ENCODE measurements at regions not wholly inside any gene's neighbourhood (a gene's known extent, or its start where the extent isn't known, plus 50 kb on each side); places are given as distances from the start of the nearest gene placed in this dataset.

DNA sequence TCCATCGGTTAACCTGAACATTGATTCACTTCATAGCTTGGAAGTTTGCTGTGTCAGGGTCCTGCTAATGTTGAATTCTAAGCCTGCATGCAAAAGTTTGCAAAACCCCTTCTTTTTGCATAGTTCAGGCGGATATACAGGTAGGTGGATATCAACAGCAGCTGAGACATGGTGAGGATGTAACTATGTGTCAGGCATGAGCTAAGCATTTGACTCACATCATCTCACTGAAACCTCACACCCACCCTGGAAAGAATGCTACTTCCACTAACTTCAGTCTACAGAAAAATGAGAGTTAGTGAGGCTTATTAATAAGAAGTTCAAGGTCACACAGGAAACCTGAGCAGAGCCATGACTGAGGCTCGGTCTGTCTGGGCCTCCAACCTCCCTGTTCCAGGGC is 276.9 kb downstream of the BMP7 start:
- peaks cover 11% of the 10 kb centered on the region for H3K27me3 Mint-ChIP-seq (ENCODE audit: low read depth)
- H3K4me3 Mint-ChIP-seq = no peak overlapping the region
- TF ChIP-seq, protein P1, sequence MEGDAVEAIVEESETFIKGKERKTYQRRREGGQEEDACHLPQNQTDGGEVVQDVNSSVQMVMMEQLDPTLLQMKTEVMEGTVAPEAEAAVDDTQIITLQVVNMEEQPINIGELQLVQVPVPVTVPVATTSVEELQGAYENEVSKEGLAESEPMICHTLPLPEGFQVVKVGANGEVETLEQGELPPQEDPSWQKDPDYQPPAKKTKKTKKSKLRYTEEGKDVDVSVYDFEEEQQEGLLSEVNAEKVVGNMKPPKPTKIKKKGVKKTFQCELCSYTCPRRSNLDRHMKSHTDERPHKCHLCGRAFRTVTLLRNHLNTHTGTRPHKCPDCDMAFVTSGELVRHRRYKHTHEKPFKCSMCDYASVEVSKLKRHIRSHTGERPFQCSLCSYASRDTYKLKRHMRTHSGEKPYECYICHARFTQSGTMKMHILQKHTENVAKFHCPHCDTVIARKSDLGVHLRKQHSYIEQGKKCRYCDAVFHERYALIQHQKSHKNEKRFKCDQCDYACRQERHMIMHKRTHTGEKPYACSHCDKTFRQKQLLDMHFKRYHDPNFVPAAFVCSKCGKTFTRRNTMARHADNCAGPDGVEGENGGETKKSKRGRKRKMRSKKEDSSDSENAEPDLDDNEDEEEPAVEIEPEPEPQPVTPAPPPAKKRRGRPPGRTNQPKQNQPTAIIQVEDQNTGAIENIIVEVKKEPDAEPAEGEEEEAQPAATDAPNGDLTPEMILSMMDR (IDR thresholded peaks at IDR 0.05; ENCODE audit: unreplicated experiment in 3 of 3) = no peak
- peaks cover 6% of the 10 kb centered on the region for H3K9me3 Mint-ChIP-seq
- H3K36me3 Mint-ChIP-seq (ENCODE audit: low read depth) = no peaks in the 10 kb centered on the region
- no peak overlapping the region for H3K27ac Mint-ChIP-seq
- peaks cover 7% of the 10 kb centered on the region for H3K4me1 Mint-ChIP-seq

DNA sequence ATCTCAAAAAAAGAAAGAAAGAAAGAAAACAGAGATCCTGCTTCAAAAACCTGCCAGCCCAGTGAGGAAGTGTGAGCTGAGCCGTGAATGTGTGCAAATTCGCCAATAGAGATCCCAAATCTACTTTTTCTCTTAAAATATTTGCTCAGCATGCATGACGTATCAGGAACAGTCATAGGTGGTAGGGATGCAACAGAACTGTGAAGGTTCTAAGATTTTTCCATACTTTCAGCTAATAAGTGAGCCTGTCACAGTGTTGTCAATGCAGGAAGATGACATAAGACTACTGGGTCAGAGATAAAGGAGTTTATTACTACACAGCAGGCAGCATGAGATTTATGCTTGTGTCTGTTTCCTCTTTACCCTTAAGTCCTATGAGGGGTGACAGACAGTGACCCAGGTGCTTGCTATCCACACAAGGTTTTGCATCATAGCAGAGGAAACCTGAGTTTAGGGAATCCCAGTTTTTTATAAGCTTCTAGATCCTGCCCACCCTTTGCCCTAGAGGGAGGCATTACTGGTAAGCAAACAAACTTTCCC is 273.4 kb downstream of the BMP7 start:
- no peak overlapping the region for H3K4me3 Mint-ChIP-seq
- no peak overlapping the region for H3K27ac Mint-ChIP-seq
- H3K36me3 Mint-ChIP-seq (ENCODE audit: low read depth) = no peaks in the 10 kb centered on the region
- TF ChIP-seq, protein P1 (IDR thresholded peaks at IDR 0.05; ENCODE audit: unreplicated experiment in 3 of 3) = no peak
- H3K27me3 Mint-ChIP-seq (ENCODE audit: low read depth) = peaks cover 15% of the 10 kb centered on the region
- H3K9me3 Mint-ChIP-seq = peaks cover 6% of the 10 kb centered on the region
- peaks cover 7% of the 10 kb centered on the region for H3K4me1 Mint-ChIP-seq

DNA sequence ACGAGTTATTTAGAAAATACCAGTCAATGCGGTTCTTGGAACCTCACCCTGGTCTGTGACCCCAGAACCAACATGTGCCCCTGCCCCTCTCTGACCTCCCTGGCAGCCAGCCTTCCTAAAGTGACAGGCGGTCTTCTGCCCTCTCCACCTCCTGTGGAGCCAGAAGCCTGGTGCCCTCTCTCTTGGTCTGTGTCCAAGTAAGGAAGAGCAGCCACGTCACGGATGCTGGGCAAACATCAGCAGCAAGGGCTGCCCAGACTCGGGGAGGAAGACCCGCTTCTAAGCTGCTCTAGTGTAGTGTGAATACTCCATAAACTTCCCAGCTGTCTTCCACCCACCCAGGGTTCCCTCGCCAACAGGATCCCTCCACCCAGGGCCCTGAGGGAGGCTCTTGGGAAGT is 272.4 kb downstream of the BMP7 start:
- Mint-ChIP-seq H3K27ac (no peak overlapping the region), H3K9me3 (peaks cover 7% of the 10 kb centered on the region), H3K4me1 (no peaks in the 10 kb centered on the region), H3K4me3 (no peak overlapping the region), H3K27me3 (ENCODE audit: low read depth) (peaks cover 14% of the 10 kb centered on the region), H3K36me3 (ENCODE audit: low read depth) (no peaks in the 10 kb centered on the region)
- TF ChIP-seq, protein P1 (IDR thresholded peaks at IDR 0.05; ENCODE audit: unreplicated experiment in 3 of 3) = no peak

DNA sequence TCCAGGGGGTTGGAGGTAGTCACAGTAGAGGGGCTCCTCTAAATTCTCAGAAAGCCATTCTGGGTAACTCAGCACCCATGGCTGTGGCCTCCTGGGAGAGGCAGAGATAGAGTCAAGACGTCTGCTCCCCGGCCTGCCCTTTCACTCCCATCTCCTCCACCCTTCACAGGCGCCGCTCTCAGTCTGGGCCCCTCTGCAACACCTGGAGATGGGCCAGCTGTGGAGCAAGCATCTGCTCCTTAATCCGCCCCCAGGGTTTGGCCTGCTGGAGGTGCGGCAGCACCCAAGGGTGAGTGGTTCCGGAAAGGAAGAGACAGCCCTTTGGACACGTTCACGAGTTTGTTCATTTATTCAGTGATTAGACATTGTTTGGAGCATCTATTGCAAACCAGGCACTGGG is 271.3 kb downstream of the BMP7 start:
- Mint-ChIP-seq H3K27me3 (ENCODE audit: low read depth) (peaks cover 12% of the 10 kb centered on the region), H3K4me1 (no peaks in the 10 kb centered on the region), H3K27ac (no peak overlapping the region), H3K36me3 (ENCODE audit: low read depth) (no peaks in the 10 kb centered on the region), H3K4me3 (no peak overlapping the region), H3K9me3 (peaks cover 13% of the 10 kb centered on the region)
- TF ChIP-seq, protein P1 (IDR thresholded peaks at IDR 0.05; ENCODE audit: unreplicated experiment in 3 of 3) = no peak

DNA sequence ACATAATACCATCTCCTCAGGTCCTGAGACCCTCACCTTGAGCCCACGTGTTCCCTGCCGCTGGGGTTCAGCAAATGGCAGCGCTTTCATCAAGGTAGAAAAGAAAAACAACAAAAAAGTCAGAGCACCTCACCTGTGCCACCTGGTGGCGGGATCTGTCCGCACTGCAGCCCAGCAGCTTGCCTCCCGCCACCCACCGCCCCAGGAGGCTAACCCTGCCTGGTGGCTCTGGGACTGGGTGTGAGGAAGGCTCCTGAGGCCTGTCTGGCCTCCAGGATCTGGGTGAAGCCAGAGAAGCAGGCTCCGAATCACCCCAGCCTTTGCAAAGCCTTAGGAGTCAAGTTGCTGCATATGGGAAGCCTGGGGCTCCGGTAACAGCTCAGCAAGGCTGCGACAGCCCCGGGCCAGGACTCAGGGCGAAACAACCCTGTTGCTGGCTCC is 270.8 kb downstream of the BMP7 start:
- TF ChIP-seq, protein P1 (IDR thresholded peaks at IDR 0.05; ENCODE audit: unreplicated experiment in 3 of 3) = peak; percentile 45 to 67 (median 61)
- Mint-ChIP-seq H3K36me3 (ENCODE audit: low read depth) (no peaks in the 10 kb centered on the region), H3K9me3 (peaks cover 17% of the 10 kb centered on the region), H3K4me1 (no peaks in the 10 kb centered on the region), H3K27ac (no peak overlapping the region), H3K4me3 (no peak overlapping the region), H3K27me3 (ENCODE audit: low read depth) (peaks cover 17% of the 10 kb centered on the region)

DNA sequence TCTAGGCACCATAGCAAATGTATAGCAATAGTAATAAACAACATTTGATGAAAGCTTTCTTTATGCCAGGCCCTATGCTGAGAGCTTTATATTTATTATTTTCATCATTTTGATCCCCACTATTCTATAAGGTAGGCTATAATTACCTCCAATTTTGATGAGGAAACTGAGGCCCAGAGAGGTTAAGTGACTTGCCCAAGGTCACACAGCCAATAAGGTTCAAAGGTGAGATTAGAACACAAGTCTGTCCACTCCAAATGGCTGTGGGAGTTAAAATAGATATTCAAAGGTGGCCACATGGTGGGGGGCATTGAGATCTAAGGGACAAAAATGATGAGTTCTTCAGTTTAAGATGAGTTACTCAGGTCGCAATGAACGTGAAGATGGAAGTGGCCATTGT is 269.9 kb downstream of the BMP7 start:
- Mint-ChIP-seq H3K36me3 (ENCODE audit: low read depth) (no peaks in the 10 kb centered on the region), H3K4me1 (no peaks in the 10 kb centered on the region), H3K9me3 (peaks cover 17% of the 10 kb centered on the region), H3K27me3 (ENCODE audit: low read depth) (peaks cover 16% of the 10 kb centered on the region), H3K27ac (no peak overlapping the region), H3K4me3 (no peak overlapping the region)
- TF ChIP-seq, protein P1 (IDR thresholded peaks at IDR 0.05; ENCODE audit: unreplicated experiment in 3 of 3) = no peak

Measured in nephron (organoid).